ENCODE measurements at regions not wholly inside any gene's neighbourhood (a gene's known extent, or its start where the extent isn't known, plus 50 kb on each side); places are given as distances from the start of the nearest gene placed in this dataset.

DNA sequence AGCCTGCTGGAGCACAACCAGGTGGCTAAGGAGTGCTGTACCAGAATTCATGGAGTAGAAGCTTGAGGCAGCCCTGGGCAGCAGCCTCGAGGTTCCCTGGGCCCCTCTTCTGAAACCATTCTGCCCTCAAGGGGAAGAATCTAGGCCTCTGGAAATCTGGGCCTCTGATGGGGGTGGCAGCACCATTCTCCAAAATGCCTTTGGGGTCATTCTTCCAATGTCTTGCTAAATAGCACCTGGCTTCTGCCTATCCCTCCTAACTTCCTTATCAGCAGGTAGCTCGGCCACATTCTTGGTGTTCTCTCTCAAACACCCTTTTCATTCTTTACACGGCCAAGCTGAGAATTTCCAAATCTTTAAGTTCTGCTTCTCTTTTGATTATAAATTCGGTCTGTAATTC is 473.6 kb downstream of the BCOR start:
- Histone ChIP-seq H3K36me3 (replicated peaks in 1 of 2; ENCODE audit: control insufficient read depth in 1 of 2, insufficient read depth in 2 of 2, low read length in 1 of 2) (no peaks in the 10 kb centered on the region), H3K79me2 (ENCODE audit: insufficient read depth) (no peaks in the 10 kb centered on the region), H3K9me2 (no peaks in the 10 kb centered on the region), H2AFZ (ENCODE audit: low read depth) (no peak overlapping the region), H3K27me3 (ENCODE audit: insufficient read depth) (peaks cover 10% of the 10 kb centered on the region; the same call in 1 of the 2 replicates), H4K20me1 (ENCODE audit: insufficient read depth) (no peaks in the 10 kb centered on the region), H3K4me3 (ENCODE audit: low read depth in 2 of 2, low read length in 1 of 2) (no peak overlapping the region), H3K9me3 (no peaks in the 10 kb centered on the region), H3F3A (replicated peaks; ENCODE audit: insufficient read depth) (no peaks in the 10 kb centered on the region), H3K4me2 (no peak overlapping the region), H3K4me1 (ENCODE audit: control insufficient read depth in 1 of 2, insufficient read depth in 2 of 2, low read depth in 1 of 2, low read length in 1 of 2) (peaks cover 0 to 7% of the 10 kb centered on the region in 2 experiments; a peak in 1 of 4 replicates), H3K9ac (no peak overlapping the region), H3K27ac (ENCODE audit: low read depth in 2 of 2, low read length in 1 of 2) (no peak overlapping the region)
- ChIA-PET CTCF (no interaction called here), POLR2A (no interaction called here)
- DNase-seq, result no peak
- no peak for TF ChIP-seq POLR2AphosphoS5 (IDR thresholded peaks at IDR 0.05; ENCODE audit: low read depth, low read length)
- TF ChIP-seq YY1 (IDR thresholded peaks at IDR 0.05; ENCODE audit: low read depth), result no peak
- no peak for TF ChIP-seq RFX5 (IDR thresholded peaks at IDR 0.05; ENCODE audit: low read length)
- no peak for TF ChIP-seq RCOR1 (IDR thresholded peaks at IDR 0.05; ENCODE audit: low read length)
- TF ChIP-seq MXI1 (IDR thresholded peaks at IDR 0.05; ENCODE audit: low read depth, low read length), result no peak
- TF ChIP-seq FOSL2 (IDR thresholded peaks at IDR 0.05; ENCODE audit: borderline replicate concordance, low read depth), result no peak
- TF ChIP-seq ELF1 (IDR thresholded peaks at IDR 0.05), result no peak
- no peak for TF ChIP-seq GABPA (IDR thresholded peaks at IDR 0.05; ENCODE audit: low read depth)
- TF ChIP-seq, protein P1, sequence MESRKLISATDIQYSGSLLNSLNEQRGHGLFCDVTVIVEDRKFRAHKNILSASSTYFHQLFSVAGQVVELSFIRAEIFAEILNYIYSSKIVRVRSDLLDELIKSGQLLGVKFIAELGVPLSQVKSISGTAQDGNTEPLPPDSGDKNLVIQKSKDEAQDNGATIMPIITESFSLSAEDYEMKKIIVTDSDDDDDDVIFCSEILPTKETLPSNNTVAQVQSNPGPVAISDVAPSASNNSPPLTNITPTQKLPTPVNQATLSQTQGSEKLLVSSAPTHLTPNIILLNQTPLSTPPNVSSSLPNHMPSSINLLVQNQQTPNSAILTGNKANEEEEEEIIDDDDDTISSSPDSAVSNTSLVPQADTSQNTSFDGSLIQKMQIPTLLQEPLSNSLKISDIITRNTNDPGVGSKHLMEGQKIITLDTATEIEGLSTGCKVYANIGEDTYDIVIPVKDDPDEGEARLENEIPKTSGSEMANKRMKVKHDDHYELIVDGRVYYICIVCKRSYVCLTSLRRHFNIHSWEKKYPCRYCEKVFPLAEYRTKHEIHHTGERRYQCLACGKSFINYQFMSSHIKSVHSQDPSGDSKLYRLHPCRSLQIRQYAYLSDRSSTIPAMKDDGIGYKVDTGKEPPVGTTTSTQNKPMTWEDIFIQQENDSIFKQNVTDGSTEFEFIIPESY (IDR thresholded peaks at IDR 0.05; ENCODE audit: borderline replicate concordance, low read depth), result no peak
- no peak for TF ChIP-seq EP300 (IDR thresholded peaks at IDR 0.05; ENCODE audit: borderline replicate concordance in 1 of 2, low read depth in 1 of 2, low read length in 1 of 2)
- 19% methylated on average over 3 of the region's 4 CpGs for WGBS (ENCODE audit: low lambda C conversion rate)

DNA sequence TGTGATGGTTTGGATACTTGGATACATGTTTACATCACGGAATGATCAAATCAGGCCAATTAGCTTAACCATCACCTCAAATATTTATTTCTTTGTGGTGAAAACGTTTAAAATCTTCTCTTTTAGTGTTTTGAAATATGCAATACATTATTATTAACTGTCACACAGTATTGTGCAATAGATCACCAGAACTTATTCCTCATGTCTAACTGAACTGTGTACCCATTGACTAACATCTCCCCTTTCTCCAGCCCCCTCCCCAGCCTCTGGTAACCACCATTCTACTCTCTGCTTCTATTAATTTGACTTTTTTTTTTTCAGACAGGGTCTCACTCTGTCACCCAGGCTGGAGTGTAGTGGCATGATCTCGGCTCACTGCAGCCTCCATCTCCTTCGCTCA is 471.9 kb downstream of the BCOR start:
- no peak for DNase-seq
- H3K27me3 ChIP-seq (ENCODE audit: insufficient read depth), result peaks cover 14% of the 10 kb centered on the region; the same call in 1 of the 2 replicates
- H4K20me1 ChIP-seq (ENCODE audit: insufficient read depth), result no peaks in the 10 kb centered on the region
- ChIA-PET CTCF (no interaction called here), POLR2A (no interaction called here)
- no peaks in the 10 kb centered on the region for H3K9me3 ChIP-seq
- no peak overlapping the region for H3K4me3 ChIP-seq (ENCODE audit: low read depth in 2 of 2, low read length in 1 of 2)
- no peaks in the 10 kb centered on the region for H3K79me2 ChIP-seq (ENCODE audit: insufficient read depth)
- no peaks in the 10 kb centered on the region for H3K36me3 ChIP-seq (replicated peaks in 1 of 2; ENCODE audit: control insufficient read depth in 1 of 2, insufficient read depth in 2 of 2, low read length in 1 of 2)
- no peak overlapping the region for H3K9ac ChIP-seq
- 22% methylated on average over 4 of the region's 4 CpGs for WGBS (ENCODE audit: low lambda C conversion rate)
- no peak overlapping the region for H3K27ac ChIP-seq (ENCODE audit: low read depth in 2 of 2, low read length in 1 of 2)
- H3K9me2 ChIP-seq, result no peaks in the 10 kb centered on the region
- peaks cover 0 to 7% of the 10 kb centered on the region in 2 experiments; a peak in 1 of 4 replicates for H3K4me1 ChIP-seq (ENCODE audit: control insufficient read depth in 1 of 2, insufficient read depth in 2 of 2, low read depth in 1 of 2, low read length in 1 of 2)
- no peak overlapping the region for H2AFZ ChIP-seq (ENCODE audit: low read depth)
- no peaks in the 10 kb centered on the region for H3F3A ChIP-seq (replicated peaks; ENCODE audit: insufficient read depth)
- no peak overlapping the region for H3K4me2 ChIP-seq
- no peak for TF ChIP-seq GABPA (IDR thresholded peaks at IDR 0.05; ENCODE audit: low read depth)
- no peak for TF ChIP-seq RAD21 (IDR thresholded peaks at IDR 0.05; ENCODE audit: low read length)
- TF ChIP-seq NFIC (IDR thresholded peaks at IDR 0.05; ENCODE audit: borderline replicate concordance), result no peak
- TF ChIP-seq MEF2A (IDR thresholded peaks at IDR 0.05; ENCODE audit: borderline replicate concordance, low read depth), result no peak
- TF ChIP-seq IRF3 (IDR thresholded peaks at IDR 0.05; ENCODE audit: low read depth, low read length), result no peak
- TF ChIP-seq SIN3A (IDR thresholded peaks at IDR 0.05; ENCODE audit: borderline replicate concordance, low read depth, low read length), result no peak
- TF ChIP-seq, protein P2, sequence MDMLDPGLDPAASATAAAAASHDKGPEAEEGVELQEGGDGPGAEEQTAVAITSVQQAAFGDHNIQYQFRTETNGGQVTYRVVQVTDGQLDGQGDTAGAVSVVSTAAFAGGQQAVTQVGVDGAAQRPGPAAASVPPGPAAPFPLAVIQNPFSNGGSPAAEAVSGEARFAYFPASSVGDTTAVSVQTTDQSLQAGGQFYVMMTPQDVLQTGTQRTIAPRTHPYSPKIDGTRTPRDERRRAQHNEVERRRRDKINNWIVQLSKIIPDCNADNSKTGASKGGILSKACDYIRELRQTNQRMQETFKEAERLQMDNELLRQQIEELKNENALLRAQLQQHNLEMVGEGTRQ (IDR thresholded peaks at IDR 0.05; ENCODE audit: borderline replicate concordance, low read depth, low read length), result no peak
- no peak for TF ChIP-seq EP300 (IDR thresholded peaks at IDR 0.05; ENCODE audit: borderline replicate concordance in 1 of 2, low read depth in 1 of 2, low read length in 1 of 2)
- TF ChIP-seq, protein P3, sequence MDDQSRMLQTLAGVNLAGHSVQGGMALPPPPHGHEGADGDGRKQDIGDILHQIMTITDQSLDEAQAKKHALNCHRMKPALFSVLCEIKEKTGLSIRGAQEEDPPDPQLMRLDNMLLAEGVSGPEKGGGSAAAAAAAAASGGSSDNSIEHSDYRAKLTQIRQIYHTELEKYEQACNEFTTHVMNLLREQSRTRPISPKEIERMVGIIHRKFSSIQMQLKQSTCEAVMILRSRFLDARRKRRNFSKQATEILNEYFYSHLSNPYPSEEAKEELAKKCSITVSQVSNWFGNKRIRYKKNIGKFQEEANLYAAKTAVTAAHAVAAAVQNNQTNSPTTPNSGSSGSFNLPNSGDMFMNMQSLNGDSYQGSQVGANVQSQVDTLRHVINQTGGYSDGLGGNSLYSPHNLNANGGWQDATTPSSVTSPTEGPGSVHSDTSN (IDR thresholded peaks at IDR 0.05), result no peak
- TF ChIP-seq FOSL2 (IDR thresholded peaks at IDR 0.05; ENCODE audit: borderline replicate concordance, low read depth), result no peak
- TF ChIP-seq USF1 (IDR thresholded peaks at IDR 0.05; ENCODE audit: borderline replicate concordance, low read depth), result no peak
- TF ChIP-seq, protein P4, sequence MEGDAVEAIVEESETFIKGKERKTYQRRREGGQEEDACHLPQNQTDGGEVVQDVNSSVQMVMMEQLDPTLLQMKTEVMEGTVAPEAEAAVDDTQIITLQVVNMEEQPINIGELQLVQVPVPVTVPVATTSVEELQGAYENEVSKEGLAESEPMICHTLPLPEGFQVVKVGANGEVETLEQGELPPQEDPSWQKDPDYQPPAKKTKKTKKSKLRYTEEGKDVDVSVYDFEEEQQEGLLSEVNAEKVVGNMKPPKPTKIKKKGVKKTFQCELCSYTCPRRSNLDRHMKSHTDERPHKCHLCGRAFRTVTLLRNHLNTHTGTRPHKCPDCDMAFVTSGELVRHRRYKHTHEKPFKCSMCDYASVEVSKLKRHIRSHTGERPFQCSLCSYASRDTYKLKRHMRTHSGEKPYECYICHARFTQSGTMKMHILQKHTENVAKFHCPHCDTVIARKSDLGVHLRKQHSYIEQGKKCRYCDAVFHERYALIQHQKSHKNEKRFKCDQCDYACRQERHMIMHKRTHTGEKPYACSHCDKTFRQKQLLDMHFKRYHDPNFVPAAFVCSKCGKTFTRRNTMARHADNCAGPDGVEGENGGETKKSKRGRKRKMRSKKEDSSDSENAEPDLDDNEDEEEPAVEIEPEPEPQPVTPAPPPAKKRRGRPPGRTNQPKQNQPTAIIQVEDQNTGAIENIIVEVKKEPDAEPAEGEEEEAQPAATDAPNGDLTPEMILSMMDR (IDR thresholded peaks at IDR 0.05), result no peak
- no peak for TF ChIP-seq FOXM1 (IDR thresholded peaks at IDR 0.05; ENCODE audit: low read depth)
- no peak for TF ChIP-seq YY1 (IDR thresholded peaks at IDR 0.05; ENCODE audit: low read depth)
- TF ChIP-seq CHD2 (IDR thresholded peaks at IDR 0.05; ENCODE audit: low read length, partially characterized antibody), result no peak
- TF ChIP-seq TCF12 (IDR thresholded peaks at IDR 0.05), result no peak
